ENCODE measurements at regions not wholly inside any gene's neighbourhood (a gene's known extent, or its start where the extent isn't known, plus 50 kb on each side); places are given as distances from the start of the nearest gene placed in this dataset.

DNA sequence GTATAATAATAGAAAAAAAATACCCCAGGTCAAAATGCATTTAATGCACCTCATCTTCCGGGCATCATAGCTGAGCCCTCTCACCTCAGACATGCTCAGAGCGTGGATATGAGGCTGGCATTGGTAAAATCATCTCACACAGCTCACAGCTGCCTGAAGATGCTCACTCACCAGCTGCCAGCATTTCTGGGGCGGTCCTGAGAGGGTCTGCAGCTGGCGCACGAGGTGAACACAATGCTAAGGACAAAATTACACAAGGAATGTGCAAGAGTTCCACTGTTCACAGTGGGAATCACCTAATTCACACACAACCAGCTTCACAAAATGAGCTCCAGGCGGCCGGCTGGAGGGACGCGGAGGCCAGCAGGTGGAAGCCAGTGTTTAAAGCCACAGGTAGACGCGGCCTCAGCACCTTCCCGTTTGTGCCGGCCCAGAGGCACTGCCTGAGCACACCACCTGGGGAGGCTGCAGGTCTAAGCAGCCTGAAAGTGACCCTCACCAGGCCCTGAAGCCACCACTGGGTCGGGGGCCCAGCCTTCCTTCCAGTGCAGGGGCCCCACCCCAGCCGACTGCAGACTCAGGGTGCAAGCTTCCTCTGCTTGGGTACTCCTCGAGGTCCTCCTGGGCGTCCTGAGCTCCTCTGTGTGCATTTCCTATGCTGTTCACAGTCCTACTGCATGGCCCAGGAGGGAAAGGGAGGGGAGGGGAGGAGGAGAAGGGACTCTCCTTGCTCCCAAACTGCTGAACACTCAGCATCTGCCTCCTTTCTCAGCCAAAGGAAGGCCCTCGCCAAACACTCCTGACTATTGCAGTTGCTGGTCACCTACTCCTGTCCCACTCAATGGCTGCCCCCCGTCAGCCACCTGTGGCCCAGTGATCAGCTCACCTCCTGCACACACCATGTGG is 61.2 kb upstream of the FAM20C start:
- no peak for TF ChIP-seq GATA3 (IDR thresholded peaks at IDR 0.05; ENCODE audit: low read depth, low read length)
- no peak for TF ChIP-seq GATA2 (IDR thresholded peaks at IDR 0.05; ENCODE audit: low read depth, low read length)

GRCh38 chr7:131781-132482 is 60.4 kb upstream of the FAM20C start:
- TF ChIP-seq GATA3 (IDR thresholded peaks at IDR 0.05; ENCODE audit: low read depth, low read length) (no peak), GATA2 (IDR thresholded peaks at IDR 0.05; ENCODE audit: low read depth, low read length) (no peak)

- TF ChIP-seq GATA3 (IDR thresholded peaks at IDR 0.05; ENCODE audit: low read depth, low read length), result no peak; the same call in 1 of the 2 replicates
These were observed 59.5 kb upstream of the FAM20C start for GRCh38 chr7:132899-133298.

DNA sequence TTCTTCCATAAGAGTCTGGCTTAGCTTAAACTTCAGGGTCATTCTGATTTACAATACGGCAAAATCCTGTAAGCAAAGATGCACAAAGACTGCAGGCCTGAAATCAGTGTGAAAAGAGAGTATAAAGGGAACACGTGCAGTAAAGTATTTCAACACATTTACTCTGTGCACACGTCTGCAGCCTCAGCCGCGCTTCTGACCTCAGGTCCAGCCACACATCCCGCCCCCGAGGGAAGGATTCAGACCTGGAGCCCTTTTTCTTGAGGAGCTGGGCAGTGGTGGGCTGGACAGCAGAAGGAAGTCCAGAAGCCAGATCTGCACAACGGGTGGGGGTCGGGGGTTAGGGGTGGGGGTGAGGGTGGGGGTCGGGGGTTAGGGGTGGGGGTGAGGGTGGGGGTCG is 58.9 kb upstream of the FAM20C start:
- TF ChIP-seq GATA3 (IDR thresholded peaks at IDR 0.05; ENCODE audit: low read depth, low read length) (no peak), GATA2 (IDR thresholded peaks at IDR 0.05; ENCODE audit: low read depth, low read length) (no peak)

DNA sequence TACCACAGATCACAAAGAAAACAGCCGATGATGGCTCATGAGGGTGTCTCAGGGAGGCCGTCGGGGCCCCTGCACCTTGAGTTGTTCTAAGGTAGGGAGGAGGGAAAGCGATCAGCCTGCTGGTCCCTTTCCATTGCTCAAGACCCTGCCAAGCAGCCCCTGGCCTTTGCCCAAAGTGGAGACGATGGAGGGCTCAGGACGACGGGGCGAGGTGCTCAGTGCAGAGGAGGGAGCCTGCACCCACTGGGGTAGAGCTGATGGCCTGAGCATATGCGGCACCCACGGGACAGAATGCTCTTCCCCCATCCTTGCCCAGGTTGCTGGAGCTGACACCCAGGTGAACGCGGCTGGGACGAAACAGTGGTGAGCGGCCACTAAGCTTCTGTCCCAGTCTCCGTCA is 58.3 kb upstream of the FAM20C start:
- TF ChIP-seq GATA2 (IDR thresholded peaks at IDR 0.05; ENCODE audit: low read depth, low read length) (no peak), GATA3 (IDR thresholded peaks at IDR 0.05; ENCODE audit: low read depth, low read length) (no peak)

- TF ChIP-seq GATA3 (IDR thresholded peaks at IDR 0.05; ENCODE audit: low read depth, low read length), result no peak
- TF ChIP-seq GATA2 (IDR thresholded peaks at IDR 0.05; ENCODE audit: low read depth, low read length), result no peak
These were observed 57.7 kb upstream of the FAM20C start for GRCh38 chr7:134561-135256.

DNA sequence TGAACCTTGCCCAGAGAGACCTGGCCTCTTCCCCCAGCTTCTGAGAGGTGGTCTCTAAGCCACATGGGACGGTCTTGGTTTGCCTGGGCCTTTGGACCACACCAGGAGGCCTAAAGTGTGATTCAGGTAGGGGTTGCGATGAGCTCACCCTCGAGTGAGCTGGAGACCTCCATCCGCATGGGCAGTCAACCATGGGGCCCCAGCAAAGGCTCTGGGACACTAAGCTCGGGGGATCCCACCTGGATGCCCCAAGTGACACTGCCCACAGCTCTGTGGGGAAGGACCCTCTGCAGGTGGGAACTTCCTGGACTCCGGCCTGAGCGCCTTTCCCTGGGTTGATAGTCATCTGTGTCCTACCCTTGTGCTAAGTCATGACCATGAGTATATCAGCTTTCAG is 57.1 kb upstream of the FAM20C start:
- TF ChIP-seq GATA3 (IDR thresholded peaks at IDR 0.05; ENCODE audit: low read depth, low read length) (no peak), GATA2 (IDR thresholded peaks at IDR 0.05; ENCODE audit: low read depth, low read length) (no peak)

GRCh38 chr7:135731-136645 is 56.4 kb upstream of the FAM20C start:
- no peak for TF ChIP-seq GATA3 (IDR thresholded peaks at IDR 0.05; ENCODE audit: low read depth, low read length)
- TF ChIP-seq GATA2 (IDR thresholded peaks at IDR 0.05; ENCODE audit: low read depth, low read length), result no peak

DNA sequence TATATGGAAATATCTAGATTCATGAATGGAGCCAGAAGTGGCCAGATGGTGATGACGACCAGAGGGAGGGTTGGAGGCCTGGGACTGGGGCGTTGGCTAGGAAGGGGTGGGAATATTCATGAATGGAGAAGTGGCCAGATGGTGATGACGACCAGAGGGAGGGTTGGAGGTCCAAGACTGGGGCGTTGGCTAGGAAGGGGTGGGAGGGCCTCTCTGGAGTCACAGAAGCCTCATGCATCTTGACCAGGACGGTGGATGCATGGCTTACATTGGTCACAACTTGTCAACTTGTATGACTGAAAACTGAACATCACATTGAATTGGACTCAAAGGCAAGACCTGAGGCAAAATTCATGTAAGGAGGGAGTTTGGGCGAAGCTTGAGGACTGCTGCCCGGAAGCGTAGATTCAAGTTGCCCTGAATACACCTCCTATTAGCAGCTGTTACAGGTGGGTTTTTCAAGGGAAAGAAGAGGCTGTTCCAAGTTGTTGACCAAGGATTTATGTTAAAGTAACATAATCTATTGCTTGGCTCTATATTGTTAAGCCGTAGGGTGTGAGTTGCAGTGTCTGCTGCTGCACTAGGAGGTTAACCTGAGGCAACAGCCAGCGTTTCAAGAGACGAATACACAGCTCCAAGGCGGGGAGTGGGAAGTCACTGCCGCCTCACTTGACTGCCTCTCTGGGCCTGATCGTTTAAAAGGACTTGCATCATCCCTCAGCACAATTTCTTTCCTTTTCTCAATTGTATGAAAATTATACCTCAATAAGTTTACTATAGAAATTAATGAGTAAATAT is 55.1 kb upstream of the FAM20C start:
- TF ChIP-seq GATA2 (IDR thresholded peaks at IDR 0.05; ENCODE audit: low read depth, low read length) (no peak), GATA3 (IDR thresholded peaks at IDR 0.05; ENCODE audit: low read depth, low read length) (no peak)

DNA sequence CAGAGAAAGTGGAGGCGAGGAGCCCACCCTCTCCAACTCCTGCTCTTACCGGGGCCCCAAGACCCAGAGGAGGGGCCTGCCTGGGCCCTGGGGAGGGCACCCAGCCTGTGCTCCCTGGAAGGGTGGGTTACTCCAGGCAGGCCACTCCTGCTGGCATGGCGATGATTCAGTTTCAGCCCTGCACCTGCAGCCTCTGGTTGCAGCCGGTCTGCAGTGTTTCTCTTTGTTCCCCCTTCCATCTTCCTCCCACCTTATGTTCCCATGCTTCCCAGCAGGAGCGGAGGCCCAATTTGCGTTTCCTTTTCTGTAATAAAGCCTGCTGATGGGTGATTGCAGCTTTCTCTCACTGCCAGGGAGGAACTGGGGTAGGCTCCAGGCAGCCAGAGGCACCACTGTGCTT is 53.2 kb upstream of the FAM20C start:
- TF ChIP-seq GATA3 (IDR thresholded peaks at IDR 0.05; ENCODE audit: low read depth, low read length), result no peak
- TF ChIP-seq GATA2 (IDR thresholded peaks at IDR 0.05; ENCODE audit: low read depth, low read length), result no peak

DNA sequence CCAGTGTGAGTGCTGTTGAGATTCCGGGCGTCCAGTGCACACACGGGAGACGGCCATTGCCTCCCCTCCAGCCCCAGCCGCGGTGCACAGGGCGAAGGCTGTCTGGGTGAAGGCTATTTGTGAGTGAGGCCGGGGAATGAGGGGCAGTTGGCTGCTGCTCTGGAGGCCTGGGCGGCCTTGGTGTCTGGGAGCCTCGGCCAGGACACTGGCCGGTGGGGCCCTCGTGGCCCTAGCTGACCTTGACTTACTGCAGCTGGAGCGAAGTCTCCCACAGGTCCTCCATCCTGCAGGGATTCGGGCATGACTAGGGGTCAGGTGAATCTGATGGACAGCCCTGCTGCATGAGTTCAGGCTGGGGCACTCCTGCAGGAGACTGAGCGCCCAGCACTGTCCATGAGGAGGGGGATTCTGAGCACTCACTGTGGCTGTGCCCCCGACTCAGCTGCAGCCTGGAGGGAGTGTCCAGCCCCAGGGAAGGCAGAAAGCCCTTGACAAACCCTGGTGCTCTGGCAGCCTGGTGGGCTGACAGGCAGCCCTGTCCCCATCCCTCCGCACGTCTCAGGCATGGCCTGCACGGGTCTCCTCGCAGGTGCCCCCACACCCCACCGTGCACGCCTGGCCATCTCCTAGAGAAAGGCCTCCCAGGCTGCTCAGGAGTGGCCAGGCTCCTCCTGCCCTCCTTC is 52.7 kb upstream of the FAM20C start:
- TF ChIP-seq GATA2 (IDR thresholded peaks at IDR 0.05; ENCODE audit: low read depth, low read length) (no peak), GATA3 (IDR thresholded peaks at IDR 0.05; ENCODE audit: low read depth, low read length) (no peak)

DNA sequence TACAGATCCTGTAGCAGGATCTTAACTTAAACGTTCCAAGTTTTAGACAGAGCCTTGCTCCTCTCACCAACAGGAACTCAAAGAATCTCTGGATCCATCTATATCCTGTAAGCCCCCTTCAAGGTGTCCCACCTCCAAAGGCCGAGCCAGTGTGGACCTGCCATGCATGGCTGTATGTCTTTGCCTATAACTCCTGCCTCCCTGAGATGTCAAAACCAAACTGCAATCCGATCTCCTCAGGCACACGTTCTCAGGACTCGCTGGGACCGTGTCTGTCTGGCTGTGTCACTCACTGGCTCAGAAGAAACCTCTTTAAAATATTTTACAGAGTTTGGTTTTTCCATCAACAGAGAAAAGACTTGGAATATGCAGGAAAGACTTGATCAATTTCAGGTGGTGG is 51.4 kb upstream of the FAM20C start:
- TF ChIP-seq GATA3 (IDR thresholded peaks at IDR 0.05; ENCODE audit: low read depth, low read length) (no peak), GATA2 (IDR thresholded peaks at IDR 0.05; ENCODE audit: low read depth, low read length) (no peak)
